GM23338 (cell line): ENCODE measurements at regions not wholly inside any gene's neighbourhood (a gene's known extent, or its start where the extent isn't known, plus 50 kb on each side); places are given as distances from the start of the nearest gene placed in this dataset.
A peak's percentile ranks its signal among the peaks of the same experiment; 100 is the strongest.

Experiments
- ATAC-seq: fragments of 200-7000 bp; cut with Tn5 transposase; 3 replicates; pipeline ENCODE4 v1.9.1; 2020
- DNase-seq: peaks from one replicate; pipeline ENCODE4 v3.0.0-alpha.2; 2015; ENCODE audit warnings: low spot score
- H2AFZ ChIP-seq: fragments of 200-600 bp; sonication (generic); 2 replicates; pipeline ENCODE4 v1.8.0; 2016; ENCODE audit warnings: antibody characterized with exemption, mild to moderate bottlenecking, moderate library complexity
- H3F3A ChIP-seq: fragments of 200-600 bp; sonication (generic); replicated peaks from 2 replicates; pipeline ENCODE4 v1.8.0; 2017; ENCODE audit warnings: antibody characterized with exemption, mixed run types, low read depth
- H3K27ac ChIP-seq: fragments of 200-600 bp; sonication (generic); 2 replicates; pipeline ENCODE4 v1.6.1; 2016; ENCODE audit warnings: low read depth
- H3K27me3 ChIP-seq: fragments of 200-600 bp; sonication (generic); 2 replicates; pipeline ENCODE4 v1.8.0; 2016; ENCODE audit warnings: mild to moderate bottlenecking, mixed run types, moderate library complexity; ENCODE audit not compliant: insufficient read depth
- H3K36me3 ChIP-seq: fragments of 200-600 bp; sonication (generic); 2 replicates; pipeline ENCODE4 v1.8.0; 2016; ENCODE audit warnings: mild to moderate bottlenecking; ENCODE audit not compliant: insufficient read depth
- H3K4me1 ChIP-seq: fragments of 200-600 bp; sonication (generic); 2 replicates; pipeline ENCODE4 v1.8.0; 2016; ENCODE audit warnings: mild to moderate bottlenecking, moderate library complexity; ENCODE audit not compliant: insufficient read depth
- H3K4me2 ChIP-seq: fragments of 200-600 bp; sonication (generic); 2 replicates; pipeline ENCODE4 v1.7.1; 2017; ENCODE audit warnings: mixed run types
- H3K4me3 ChIP-seq: fragments of 200-600 bp; sonication (generic); 2 replicates; pipeline ENCODE4 v1.6.1; 2016; ENCODE audit warnings: mixed run types
- H3K79me2 ChIP-seq: fragments of 200-600 bp; sonication (generic); replicated peaks from 2 replicates; pipeline ENCODE4 v1.8.0; 2017; ENCODE audit warnings: mild to moderate bottlenecking; ENCODE audit not compliant: insufficient read depth
- H3K9me2 ChIP-seq: fragments of 200-600 bp; sonication (generic); 2 replicates; pipeline ENCODE4 v1.8.0; 2017; ENCODE audit not compliant: insufficient read depth
- H4K20me1 ChIP-seq: fragments of 200-600 bp; sonication (generic); replicated peaks from 2 replicates; pipeline ENCODE4 v1.8.0; 2017; ENCODE audit warnings: mild to moderate bottlenecking; ENCODE audit not compliant: insufficient read depth
- H3K27ac Mint-ChIP-seq: 2 replicates; pipeline ENCODE4 v1.8.0; 2020; ENCODE audit warnings: inconsistent platforms, mild to moderate bottlenecking, moderate library complexity, mixed read lengths
- H3K27me3 Mint-ChIP-seq: 3 replicates; pipeline ENCODE4 v1.8.0; 2022; ENCODE audit warnings: low read depth, mild to moderate bottlenecking, moderate library complexity, mixed read lengths, inconsistent platforms; ENCODE audit not compliant: insufficient read depth, poor library complexity
- H3K36me3 Mint-ChIP-seq: 3 replicates; pipeline ENCODE4 v1.8.0; 2021; ENCODE audit warnings: low read depth, mild to moderate bottlenecking, inconsistent platforms, moderate library complexity, mixed read lengths
- H3K4me1 Mint-ChIP-seq: 3 replicates; pipeline ENCODE4 v1.8.0; 2020; ENCODE audit warnings: mild to moderate bottlenecking, inconsistent platforms, mixed read lengths
- H3K4me3 Mint-ChIP-seq: 3 replicates; pipeline ENCODE4 v1.8.0; 2021; ENCODE audit warnings: moderate library complexity, mild to moderate bottlenecking, inconsistent platforms, mixed read lengths
- H3K9me3 Mint-ChIP-seq: 3 replicates; pipeline ENCODE4 v1.8.0; 2020; ENCODE audit warnings: moderate library complexity, mild to moderate bottlenecking, inconsistent platforms, mixed read lengths
- CREB1 ChIP-seq: fragments of 250-450 bp; sonication (Bioruptor Pico); IDR thresholded peaks from 2 replicates; pipeline ENCODE4 v1.5.0; 2020; ENCODE audit warnings: low read depth, mild to moderate bottlenecking, moderate library complexity
- CTCF ChIP-seq, 2 experiments: fragments of 200-600 bp in 1 of 2; sonication (generic) in 1 of 2; conservative IDR thresholded peaks; 2 replicates each; pipeline versions ENCODE4 v1.5.1 to v1.6.1; 2016 to 2017; ENCODE audit warnings: antibody characterized with exemption in 2 of 2, low read depth in 2 of 2, mild to moderate bottlenecking in 2 of 2, moderate library complexity in 1 of 2
- EZH2phosphoT487 ChIP-seq: fragments of 200-600 bp; sonication (generic); IDR thresholded peaks from one replicate; pipeline ENCODE4 v1.8.1; 2018; ENCODE audit warnings: antibody characterized with exemption; ENCODE audit not compliant: unreplicated experiment
- JUNB ChIP-seq: IDR thresholded peaks from one replicate; pipeline ENCODE4 v1.6.1; 2016; ENCODE audit warnings: antibody characterized with exemption; ENCODE audit not compliant: unreplicated experiment
- NANOG ChIP-seq: IDR thresholded peaks from 2 replicates; pipeline ENCODE4 v1.6.1; 2016; ENCODE audit warnings: antibody characterized with exemption, borderline replicate concordance
- POLR2AphosphoS5 ChIP-seq: IDR thresholded peaks from 2 replicates; pipeline ENCODE4 v1.6.1; 2016; ENCODE audit warnings: antibody characterized with exemption, low read depth
- REST ChIP-seq: IDR thresholded peaks from one replicate; pipeline ENCODE4 v1.6.1; 2018; ENCODE audit warnings: antibody characterized with exemption; ENCODE audit not compliant: unreplicated experiment
- STAT1 ChIP-seq: IDR thresholded peaks from one replicate; pipeline ENCODE4 v1.6.1; 2016; ENCODE audit warnings: antibody characterized with exemption; ENCODE audit not compliant: unreplicated experiment
- ZNF114 ChIP-seq: fragments of 250-450 bp; sonication (Bioruptor Pico); IDR thresholded peaks from 2 replicates; pipeline ENCODE4 v1.5.0; 2020; ENCODE audit warnings: mild to moderate bottlenecking, moderate library complexity
- TF ChIP-seq, protein P1 (sequence below): fragments of 250-450 bp; sonication (Bioruptor Pico); IDR thresholded peaks from 2 replicates; pipeline ENCODE4 v1.5.0; 2020; ENCODE audit warnings: mild to moderate bottlenecking, moderate library complexity
- TF ChIP-seq, protein P2 (sequence below): IDR thresholded peaks from 2 replicates; pipeline ENCODE4 v1.6.1; 2016; ENCODE audit warnings: antibody characterized with exemption

GRCh38 chr13:70380809-70381208 is 272.6 kb upstream of the KLHL1 start (continued):
- TF ChIP-seq, protein P1, sequence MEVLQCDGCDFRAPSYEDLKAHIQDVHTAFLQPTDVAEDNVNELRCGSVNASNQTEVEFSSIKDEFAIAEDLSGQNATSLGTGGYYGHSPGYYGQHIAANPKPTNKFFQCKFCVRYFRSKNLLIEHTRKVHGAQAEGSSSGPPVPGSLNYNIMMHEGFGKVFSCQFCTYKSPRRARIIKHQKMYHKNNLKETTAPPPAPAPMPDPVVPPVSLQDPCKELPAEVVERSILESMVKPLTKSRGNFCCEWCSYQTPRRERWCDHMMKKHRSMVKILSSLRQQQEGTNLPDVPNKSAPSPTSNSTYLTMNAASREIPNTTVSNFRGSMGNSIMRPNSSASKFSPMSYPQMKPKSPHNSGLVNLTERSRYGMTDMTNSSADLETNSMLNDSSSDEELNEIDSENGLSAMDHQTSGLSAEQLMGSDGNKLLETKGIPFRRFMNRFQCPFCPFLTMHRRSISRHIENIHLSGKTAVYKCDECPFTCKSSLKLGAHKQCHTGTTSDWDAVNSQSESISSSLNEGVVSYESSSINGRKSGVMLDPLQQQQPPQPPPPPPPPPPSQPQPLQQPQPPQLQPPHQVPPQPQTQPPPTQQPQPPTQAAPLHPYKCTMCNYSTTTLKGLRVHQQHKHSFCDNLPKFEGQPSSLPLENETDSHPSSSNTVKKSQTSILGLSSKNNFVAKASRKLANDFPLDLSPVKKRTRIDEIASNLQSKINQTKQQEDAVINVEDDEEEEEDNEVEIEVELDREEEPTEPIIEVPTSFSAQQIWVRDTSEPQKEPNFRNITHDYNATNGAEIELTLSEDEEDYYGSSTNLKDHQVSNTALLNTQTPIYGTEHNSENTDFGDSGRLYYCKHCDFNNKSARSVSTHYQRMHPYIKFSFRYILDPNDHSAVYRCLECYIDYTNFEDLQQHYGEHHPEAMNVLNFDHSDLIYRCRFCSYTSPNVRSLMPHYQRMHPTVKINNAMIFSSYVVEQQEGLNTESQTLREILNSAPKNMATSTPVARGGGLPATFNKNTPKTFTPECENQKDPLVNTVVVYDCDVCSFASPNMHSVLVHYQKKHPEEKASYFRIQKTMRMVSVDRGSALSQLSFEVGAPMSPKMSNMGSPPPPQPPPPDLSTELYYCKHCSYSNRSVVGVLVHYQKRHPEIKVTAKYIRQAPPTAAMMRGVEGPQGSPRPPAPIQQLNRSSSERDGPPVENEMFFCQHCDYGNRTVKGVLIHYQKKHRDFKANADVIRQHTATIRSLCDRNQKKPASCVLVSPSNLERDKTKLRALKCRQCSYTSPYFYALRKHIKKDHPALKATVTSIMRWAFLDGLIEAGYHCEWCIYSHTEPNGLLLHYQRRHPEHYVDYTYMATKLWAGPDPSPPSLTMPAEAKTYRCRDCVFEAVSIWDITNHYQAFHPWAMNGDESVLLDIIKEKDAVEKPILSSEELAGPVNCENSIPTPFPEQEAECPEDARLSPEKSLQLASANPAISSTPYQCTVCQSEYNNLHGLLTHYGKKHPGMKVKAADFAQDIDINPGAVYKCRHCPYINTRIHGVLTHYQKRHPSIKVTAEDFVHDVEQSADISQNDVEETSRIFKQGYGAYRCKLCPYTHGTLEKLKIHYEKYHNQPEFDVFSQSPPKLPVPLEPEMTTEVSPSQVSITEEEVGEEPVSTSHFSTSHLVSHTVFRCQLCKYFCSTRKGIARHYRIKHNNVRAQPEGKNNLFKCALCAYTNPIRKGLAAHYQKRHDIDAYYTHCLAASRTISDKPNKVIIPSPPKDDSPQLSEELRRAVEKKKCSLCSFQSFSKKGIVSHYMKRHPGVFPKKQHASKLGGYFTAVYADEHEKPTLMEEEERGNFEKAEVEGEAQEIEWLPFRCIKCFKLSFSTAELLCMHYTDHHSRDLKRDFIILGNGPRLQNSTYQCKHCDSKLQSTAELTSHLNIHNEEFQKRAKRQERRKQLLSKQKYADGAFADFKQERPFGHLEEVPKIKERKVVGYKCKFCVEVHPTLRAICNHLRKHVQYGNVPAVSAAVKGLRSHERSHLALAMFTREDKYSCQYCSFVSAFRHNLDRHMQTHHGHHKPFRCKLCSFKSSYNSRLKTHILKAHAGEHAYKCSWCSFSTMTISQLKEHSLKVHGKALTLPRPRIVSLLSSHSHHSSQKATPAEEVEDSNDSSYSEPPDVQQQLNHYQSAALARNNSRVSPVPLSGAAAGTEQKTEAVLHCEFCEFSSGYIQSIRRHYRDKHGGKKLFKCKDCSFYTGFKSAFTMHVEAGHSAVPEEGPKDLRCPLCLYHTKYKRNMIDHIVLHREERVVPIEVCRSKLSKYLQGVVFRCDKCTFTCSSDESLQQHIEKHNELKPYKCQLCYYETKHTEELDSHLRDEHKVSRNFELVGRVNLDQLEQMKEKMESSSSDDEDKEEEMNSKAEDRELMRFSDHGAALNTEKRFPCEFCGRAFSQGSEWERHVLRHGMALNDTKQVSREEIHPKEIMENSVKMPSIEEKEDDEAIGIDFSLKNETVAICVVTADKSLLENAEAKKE (CRISPR knock-in tag): no peak
- no peak for TF ChIP-seq ZNF114 (CRISPR knock-in tag)
- TF ChIP-seq CREB1 (CRISPR knock-in tag): no peak
- no peak for TF ChIP-seq REST
- TF ChIP-seq POLR2AphosphoS5: no peak

DNA sequence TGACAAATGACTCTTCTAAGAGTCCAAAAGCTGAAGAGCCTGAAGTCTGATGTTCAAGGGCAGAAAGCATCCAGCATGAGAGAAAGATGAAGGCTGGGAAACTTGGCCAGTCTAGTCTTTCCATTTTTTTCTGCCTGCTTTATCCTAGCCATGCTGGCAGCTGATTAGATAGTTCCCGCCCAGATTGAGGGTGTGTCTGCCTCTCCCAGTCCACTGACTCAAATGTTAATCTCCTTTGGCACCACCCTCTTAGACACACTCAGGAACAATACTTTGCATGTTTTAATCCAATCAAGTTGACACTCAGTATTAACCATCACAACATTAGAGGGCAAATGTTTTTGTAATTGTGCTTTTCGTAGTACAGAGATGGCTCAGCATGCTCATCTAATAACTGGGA is 267.5 kb upstream of the KLHL1 start:
- no peaks in the 10 kb centered on the region for H3K27me3 ChIP-seq
- H3K27ac ChIP-seq: no peak overlapping the region
- ATAC-seq: no peak
- H3K36me3 Mint-ChIP-seq: no peaks in the 10 kb centered on the region
- no peaks in the 10 kb centered on the region for H3K9me3 Mint-ChIP-seq
- H3K9me2 ChIP-seq: no peaks in the 10 kb centered on the region
- H3K4me1 ChIP-seq: no peaks in the 10 kb centered on the region
- TF ChIP-seq, protein P2, sequence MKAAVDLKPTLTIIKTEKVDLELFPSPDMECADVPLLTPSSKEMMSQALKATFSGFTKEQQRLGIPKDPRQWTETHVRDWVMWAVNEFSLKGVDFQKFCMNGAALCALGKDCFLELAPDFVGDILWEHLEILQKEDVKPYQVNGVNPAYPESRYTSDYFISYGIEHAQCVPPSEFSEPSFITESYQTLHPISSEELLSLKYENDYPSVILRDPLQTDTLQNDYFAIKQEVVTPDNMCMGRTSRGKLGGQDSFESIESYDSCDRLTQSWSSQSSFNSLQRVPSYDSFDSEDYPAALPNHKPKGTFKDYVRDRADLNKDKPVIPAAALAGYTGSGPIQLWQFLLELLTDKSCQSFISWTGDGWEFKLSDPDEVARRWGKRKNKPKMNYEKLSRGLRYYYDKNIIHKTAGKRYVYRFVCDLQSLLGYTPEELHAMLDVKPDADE: no peak
- TF ChIP-seq NANOG: no peak
- no peak for TF ChIP-seq CTCF (conservative IDR thresholded peaks at IDR 0.05; ENCODE audit: low read depth in 2 of 2)
- TF ChIP-seq JUNB: no peak
- no peak for TF ChIP-seq STAT1
- no peak for TF ChIP-seq EZH2phosphoT487
- no peak overlapping the region for H3K4me3 ChIP-seq
- no peaks in the 10 kb centered on the region for H3K27me3 Mint-ChIP-seq
- no peaks in the 10 kb centered on the region for H3F3A ChIP-seq
- no peaks in the 10 kb centered on the region; the same call in 2 of the 3 replicates for H3K4me1 Mint-ChIP-seq
- DNase-seq: peak; percentile 14
- H3K36me3 ChIP-seq: no peaks in the 10 kb centered on the region
- no peak overlapping the region for H3K4me2 ChIP-seq
- no peak overlapping the region for H2AFZ ChIP-seq
- no peaks in the 10 kb centered on the region for H3K79me2 ChIP-seq
- no peak overlapping the region for H3K27ac Mint-ChIP-seq
- no peak overlapping the region for H3K4me3 Mint-ChIP-seq
- H4K20me1 ChIP-seq: no peaks in the 10 kb centered on the region
